ENCODE measurements at regions not wholly inside any gene's neighbourhood (a gene's known extent, or its start where the extent isn't known, plus 50 kb on each side); places are given as distances from the start of the nearest gene placed in this dataset.

DNA sequence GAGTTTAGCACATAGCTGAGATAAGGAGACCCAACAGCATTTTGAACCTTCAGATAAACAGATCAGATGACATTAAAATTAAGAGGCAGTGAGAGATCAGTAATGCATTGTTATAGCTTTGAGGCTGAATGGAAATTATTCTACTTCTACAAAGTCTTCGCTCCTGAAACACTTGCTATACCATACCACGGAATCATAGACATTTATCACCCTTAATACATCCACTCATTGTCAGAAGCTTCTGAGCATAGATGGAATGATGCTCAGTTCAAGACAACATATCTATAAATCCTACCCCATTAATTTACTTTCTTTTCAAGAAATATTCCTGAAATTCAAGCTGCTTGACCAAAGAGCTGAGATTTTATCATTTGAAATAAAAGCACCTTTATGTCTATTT is 266.7 kb downstream of the C3orf38 start:
- Histone ChIP-seq H3K27ac (ENCODE audit: low read depth, low read length) (no peak overlapping the region), H3K27me3 (ENCODE audit: control insufficient read depth, insufficient read depth, low read length, poor library complexity, severe bottlenecking) (no peaks in the 10 kb centered on the region), H3K9me3 (ENCODE audit: control insufficient read depth, low read length) (no peaks in the 10 kb centered on the region), H3K4me3 (ENCODE audit: low read length) (no peak overlapping the region), H3K9ac (ENCODE audit: extremely low read depth, low read length, poor library complexity, severe bottlenecking) (no peak overlapping the region), H3K36me3 (ENCODE audit: control insufficient read depth, insufficient read depth, low read length) (no peaks in the 10 kb centered on the region), H3K4me1 (ENCODE audit: control insufficient read depth, insufficient read depth, low read length) (no peaks in the 10 kb centered on the region)
- no peaks in the 10 kb centered on the region for H3K9me3 Mint-ChIP-seq
- no peak for DNase-seq
- H3K4me1 Mint-ChIP-seq = no peaks in the 10 kb centered on the region
- no peaks in the 10 kb centered on the region for H3K27me3 Mint-ChIP-seq (ENCODE audit: insufficient read depth)
- TF ChIP-seq, protein P1, sequence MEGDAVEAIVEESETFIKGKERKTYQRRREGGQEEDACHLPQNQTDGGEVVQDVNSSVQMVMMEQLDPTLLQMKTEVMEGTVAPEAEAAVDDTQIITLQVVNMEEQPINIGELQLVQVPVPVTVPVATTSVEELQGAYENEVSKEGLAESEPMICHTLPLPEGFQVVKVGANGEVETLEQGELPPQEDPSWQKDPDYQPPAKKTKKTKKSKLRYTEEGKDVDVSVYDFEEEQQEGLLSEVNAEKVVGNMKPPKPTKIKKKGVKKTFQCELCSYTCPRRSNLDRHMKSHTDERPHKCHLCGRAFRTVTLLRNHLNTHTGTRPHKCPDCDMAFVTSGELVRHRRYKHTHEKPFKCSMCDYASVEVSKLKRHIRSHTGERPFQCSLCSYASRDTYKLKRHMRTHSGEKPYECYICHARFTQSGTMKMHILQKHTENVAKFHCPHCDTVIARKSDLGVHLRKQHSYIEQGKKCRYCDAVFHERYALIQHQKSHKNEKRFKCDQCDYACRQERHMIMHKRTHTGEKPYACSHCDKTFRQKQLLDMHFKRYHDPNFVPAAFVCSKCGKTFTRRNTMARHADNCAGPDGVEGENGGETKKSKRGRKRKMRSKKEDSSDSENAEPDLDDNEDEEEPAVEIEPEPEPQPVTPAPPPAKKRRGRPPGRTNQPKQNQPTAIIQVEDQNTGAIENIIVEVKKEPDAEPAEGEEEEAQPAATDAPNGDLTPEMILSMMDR (conservative IDR thresholded peaks at IDR 0.05) = no peak
- H3K27ac Mint-ChIP-seq = no peak overlapping the region
- H3K4me3 Mint-ChIP-seq = no peak overlapping the region
- H3K36me3 Mint-ChIP-seq (ENCODE audit: low read depth) = no peaks in the 10 kb centered on the region
- WGBS, 2 experiments (ENCODE audit: insufficient coverage in 1 of 2, insufficient read length in 1 of 2) = 71 to 97% methylated on average over 2 of the region's 2 CpGs

DNA sequence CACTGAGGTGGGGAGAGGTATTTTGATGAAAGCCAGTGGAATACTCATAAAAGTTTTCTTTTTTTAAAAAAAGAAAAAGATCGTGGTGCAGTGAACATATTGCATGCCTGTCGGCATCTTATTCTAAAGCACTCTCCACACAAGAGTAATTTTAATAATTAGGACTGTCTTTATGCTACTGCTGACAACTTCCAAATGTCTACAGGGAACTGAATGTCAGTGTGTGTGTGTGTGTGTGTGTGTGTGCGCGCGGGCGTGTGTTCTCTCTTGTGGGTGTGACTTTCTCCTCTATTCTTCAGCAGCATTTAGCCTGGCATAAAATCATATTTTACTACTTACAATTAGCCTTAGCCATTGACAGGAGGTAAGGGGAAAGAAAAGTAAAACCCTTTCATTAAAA is 268.5 kb downstream of the C3orf38 start:
- H3K4me3 Mint-ChIP-seq = no peak overlapping the region
- TF ChIP-seq, protein P1 (conservative IDR thresholded peaks at IDR 0.05) = no peak
- no peaks in the 10 kb centered on the region for H3K36me3 Mint-ChIP-seq (ENCODE audit: low read depth)

GRCh38 chr3:88433568-88433967 is 283.8 kb downstream of the C3orf38 start:
- Mint-ChIP-seq H3K36me3 (ENCODE audit: low read depth) (no peaks in the 10 kb centered on the region), H3K27me3 (ENCODE audit: insufficient read depth) (no peaks in the 10 kb centered on the region), H3K4me3 (no peak overlapping the region), H3K27ac (no peak overlapping the region), H3K4me1 (no peaks in the 10 kb centered on the region), H3K9me3 (no peaks in the 10 kb centered on the region)
- Histone ChIP-seq H3K36me3 (ENCODE audit: control insufficient read depth, insufficient read depth, low read length) (no peaks in the 10 kb centered on the region), H3K4me1 (ENCODE audit: control insufficient read depth, insufficient read depth, low read length) (no peaks in the 10 kb centered on the region), H3K27me3 (ENCODE audit: control insufficient read depth, insufficient read depth, low read length, poor library complexity, severe bottlenecking) (no peaks in the 10 kb centered on the region), H3K9me3 (ENCODE audit: control insufficient read depth, low read length) (no peaks in the 10 kb centered on the region), H3K9ac (ENCODE audit: extremely low read depth, low read length, poor library complexity, severe bottlenecking) (no peak overlapping the region), H3K4me3 (ENCODE audit: low read length) (no peak overlapping the region), H3K27ac (ENCODE audit: low read depth, low read length) (no peak overlapping the region)
- WGBS, 2 experiments (ENCODE audit: insufficient coverage in 1 of 2, insufficient read length in 1 of 2) = 85 to 88% methylated on average over 2 of the region's 2 CpGs
- DNase-seq = no peak
- TF ChIP-seq, protein P1 (conservative IDR thresholded peaks at IDR 0.05) = no peak

More for the DNA sequence above, 268.5 kb downstream of the C3orf38 start:
- H3K27ac Mint-ChIP-seq = no peak overlapping the region
- no peaks in the 10 kb centered on the region for H3K9me3 Mint-ChIP-seq
- no peaks in the 10 kb centered on the region for H3K4me1 Mint-ChIP-seq
- no peaks in the 10 kb centered on the region for H3K27me3 ChIP-seq (ENCODE audit: control insufficient read depth, insufficient read depth, low read length, poor library complexity, severe bottlenecking)
- H3K9ac ChIP-seq (ENCODE audit: extremely low read depth, low read length, poor library complexity, severe bottlenecking) = no peak overlapping the region
- H3K4me1 ChIP-seq (ENCODE audit: control insufficient read depth, insufficient read depth, low read length) = no peaks in the 10 kb centered on the region
- no peak for DNase-seq
- no peak overlapping the region for H3K27ac ChIP-seq (ENCODE audit: low read depth, low read length)
- WGBS, 2 experiments (ENCODE audit: insufficient coverage in 1 of 2, insufficient read length in 1 of 2) = no CpG with 5 or more reads among the region's 6 CpGs
- H3K9me3 ChIP-seq (ENCODE audit: control insufficient read depth, low read length) = no peaks in the 10 kb centered on the region
- H3K27me3 Mint-ChIP-seq (ENCODE audit: insufficient read depth) = no peaks in the 10 kb centered on the region
- no peaks in the 10 kb centered on the region for H3K36me3 ChIP-seq (ENCODE audit: control insufficient read depth, insufficient read depth, low read length)
- no peak overlapping the region for H3K4me3 ChIP-seq (ENCODE audit: low read length)

Data from endodermal cell (in vitro differentiated cells).